Natural killer cell treated with Interleukin-12 subunit alpha and Interleukin-12 subunit beta and Interleukin-15 and Interleukin-18, amount 100 ng/mL, for 72 hours (primary cell): ENCODE measurements at regions not wholly inside any gene's neighbourhood (a gene's known extent, or its start where the extent isn't known, plus 50 kb on each side); places are given as distances from the start of the nearest gene placed in this dataset.
A peak's percentile ranks its signal among the peaks of the same experiment; 100 is the strongest.
"Not testable (repeated sequence)": the region's sequence is repeated elsewhere in the genome, so short reads cannot be mapped to it uniquely, and the experiment has no call there.

ENCODE experiments used
- ATAC-seq, 2 donors: fragments of 150-1000 bp; cut with Tn5 transposase in 1 of 2; sonication (Bioruptor Pico), chemical (Tn5 transposase) in 1 of 2; 2 replicates each; pipeline ENCODE4 v1.10.0; 2021
- DNase-seq: peaks from one replicate; pipeline ENCODE4 v3.0.0; 2022; ENCODE audit warnings: low spot score
- H3K27ac Mint-ChIP-seq, 2 donors: 1 replicate in 1 of 2; 2 replicates in 1 of 2; pipeline ENCODE4 v1.8.0; 2022; ENCODE audit warnings: mixed read lengths in 2 of 2, mild to moderate bottlenecking in 1 of 2, moderate library complexity in 1 of 2
- H3K27me3 Mint-ChIP-seq, 2 donors: 1 replicate in 1 of 2; 2 replicates in 1 of 2; pipeline ENCODE4 v1.8.0; 2022; ENCODE audit warnings: mixed read lengths in 2 of 2
- H3K36me3 Mint-ChIP-seq: one replicate; pipeline ENCODE4 v1.8.0; 2022; ENCODE audit warnings: mixed read lengths
- H3K4me1 Mint-ChIP-seq, 2 donors: 1 replicate in 1 of 2; 2 replicates in 1 of 2; pipeline ENCODE4 v1.8.0; 2022; ENCODE audit warnings: low read depth in 2 of 2, mixed read lengths in 2 of 2, mild to moderate bottlenecking in 1 of 2
- H3K4me3 Mint-ChIP-seq: one replicate; pipeline ENCODE4 v1.8.0; 2022; ENCODE audit warnings: mixed read lengths
- H3K9me3 Mint-ChIP-seq: 2 replicates; pipeline ENCODE4 v1.8.0; 2022; ENCODE audit warnings: mixed read lengths

DNA sequence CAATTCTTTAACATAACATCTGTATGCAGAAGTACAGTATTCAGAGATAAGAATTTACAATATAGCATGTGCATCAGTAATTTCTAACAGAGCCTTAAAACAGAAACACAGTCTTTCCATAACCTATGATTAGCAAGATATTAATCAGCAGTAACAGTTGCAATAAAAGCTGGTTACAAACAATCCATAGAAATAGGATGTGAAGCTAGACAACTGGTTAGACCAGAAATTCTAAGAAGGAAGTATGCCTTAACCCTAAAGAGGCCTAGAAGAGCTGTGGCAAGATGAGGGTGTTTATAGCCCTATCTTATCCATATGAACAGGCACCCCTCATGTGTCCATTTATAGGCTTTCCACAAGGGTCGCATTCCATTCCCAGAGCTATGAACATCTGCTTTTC lies 492.1 kb upstream of the CBLB start:
- H3K27ac Mint-ChIP-seq, DNase-seq, H3K27me3 Mint-ChIP-seq, H3K4me3 Mint-ChIP-seq, ATAC-seq: not testable (repeated sequence)
- H3K4me1 Mint-ChIP-seq = peaks cover 10% of the 10 kb centered on the region in 2 donors
- peaks cover 22% of the 10 kb centered on the region for H3K36me3 Mint-ChIP-seq
- H3K9me3 Mint-ChIP-seq = peaks cover 10% of the 10 kb centered on the region

DNA sequence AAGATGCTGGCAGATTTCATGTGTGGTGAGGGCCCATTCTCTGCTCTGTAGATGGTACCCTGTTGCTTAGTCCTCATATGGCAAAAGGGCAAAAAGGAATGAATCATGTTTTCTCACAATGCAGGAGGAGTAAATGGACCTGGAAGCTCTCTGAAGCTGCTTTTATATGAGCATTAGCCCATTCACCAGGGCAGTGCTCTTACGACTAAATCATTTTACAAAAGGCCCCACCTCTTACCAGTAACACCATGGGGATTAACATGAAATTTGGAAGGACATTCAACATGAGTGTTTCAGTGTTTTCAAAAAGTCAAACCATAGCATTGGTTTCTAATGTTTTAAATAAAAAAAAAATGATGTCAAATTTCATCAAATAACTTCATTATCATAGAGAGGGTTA lies 495.7 kb upstream of the CBLB start:
- Mint-ChIP-seq H3K27ac (peak overlapping the region in 1 of 2 donors; percentile 4), H3K9me3 (peaks cover 6% of the 10 kb centered on the region), H3K27me3 (no peaks in the 10 kb centered on the region), H3K36me3 (peaks cover 15% of the 10 kb centered on the region), H3K4me1 (peaks cover 5 to 10% of the 10 kb centered on the region in 2 donors), H3K4me3 (no peak overlapping the region)
- no peak for DNase-seq
- ATAC-seq = no peak

DNA sequence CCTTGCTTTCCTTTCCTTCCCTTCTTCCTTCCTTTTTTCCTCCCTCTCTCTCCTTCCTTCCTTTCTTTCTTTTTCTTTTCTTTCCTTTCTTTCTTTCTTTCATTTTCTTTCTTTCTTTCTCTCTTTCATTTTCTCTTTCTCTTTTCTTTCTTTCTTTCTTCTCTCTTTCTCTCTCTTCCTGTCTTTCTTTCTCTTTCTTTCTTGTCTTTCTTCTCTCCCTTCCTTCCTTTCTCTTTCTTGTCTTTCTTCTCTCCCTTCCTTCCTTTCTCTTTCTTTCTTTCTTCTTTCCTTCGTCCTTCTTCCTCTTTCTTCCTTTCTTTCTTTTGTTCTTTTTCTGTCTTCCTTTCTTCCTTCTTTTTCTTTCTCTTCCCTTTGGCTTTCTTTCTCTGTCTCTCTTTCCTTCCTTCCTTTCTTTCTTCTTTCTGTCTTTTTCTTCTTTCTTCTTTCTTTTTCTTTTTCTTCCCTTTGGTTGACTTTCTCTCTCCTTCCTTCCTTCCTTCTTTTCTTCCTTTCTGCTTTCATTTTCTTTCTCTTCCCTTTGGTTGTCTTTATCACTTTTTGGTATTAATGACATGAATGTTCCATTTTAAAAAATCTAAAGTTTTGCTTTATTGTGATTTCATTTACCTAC lies 496.4 kb upstream of the CBLB start:
- Mint-ChIP-seq H3K9me3 (peaks cover 4% of the 10 kb centered on the region), H3K36me3 (peaks cover 12% of the 10 kb centered on the region), H3K4me1 (peaks cover 5 to 10% of the 10 kb centered on the region in 2 donors), H3K27ac (peak overlapping the region; percentile 4 to 5), H3K27me3 (no peaks in the 10 kb centered on the region), H3K4me3 (peak overlapping the region; percentile 32)
- no peak for DNase-seq
- no peak for ATAC-seq

DNA sequence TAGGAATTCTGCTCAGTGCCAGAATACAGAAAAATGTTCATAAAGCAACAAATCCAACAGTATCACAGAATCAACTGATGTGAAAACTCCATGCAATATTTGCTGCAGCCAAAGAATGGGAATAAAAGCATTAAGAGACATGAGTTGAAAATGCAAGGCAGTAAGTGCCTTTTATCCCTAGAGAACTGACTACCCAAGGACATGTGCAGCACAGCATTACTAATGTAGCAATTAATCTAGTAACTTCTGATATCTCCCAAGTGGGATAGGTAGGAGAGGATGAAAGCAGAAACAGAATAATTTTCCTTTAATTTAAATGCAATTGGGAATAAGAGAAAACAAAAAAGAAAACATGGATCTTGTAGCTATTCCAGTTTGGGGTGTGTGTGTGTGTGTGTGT lies 497.5 kb upstream of the CBLB start:
- H3K9me3 Mint-ChIP-seq = peaks cover 4% of the 10 kb centered on the region
- H3K36me3 Mint-ChIP-seq = peaks cover 12% of the 10 kb centered on the region
- no peak overlapping the region for H3K4me3 Mint-ChIP-seq
- H3K4me1 Mint-ChIP-seq = peaks cover 5 to 10% of the 10 kb centered on the region in 2 donors
- no peaks in the 10 kb centered on the region for H3K27me3 Mint-ChIP-seq
- ATAC-seq (no peak), DNase-seq (no peak)
- H3K27ac Mint-ChIP-seq = no peak overlapping the region

DNA sequence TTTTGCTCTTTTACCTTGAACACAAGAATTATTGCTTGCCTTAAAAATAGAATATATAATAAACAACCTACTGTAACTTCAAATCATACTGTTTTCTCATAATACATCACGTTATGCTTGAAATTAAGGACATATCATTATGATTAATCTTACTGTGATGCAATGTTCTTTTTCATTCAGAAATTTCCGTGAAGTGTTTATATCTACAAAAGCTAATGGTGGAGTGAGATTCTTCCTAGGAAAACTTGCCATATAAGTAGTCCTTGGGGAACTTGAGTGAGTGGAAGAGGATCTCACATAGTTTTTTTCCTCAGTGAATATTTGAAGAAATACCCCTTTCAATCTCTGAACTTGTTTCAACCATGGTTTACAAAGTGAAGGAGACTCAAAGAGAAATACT lies 498.7 kb upstream of the CBLB start:
- no peak overlapping the region for H3K27ac Mint-ChIP-seq
- H3K9me3 Mint-ChIP-seq = no peaks in the 10 kb centered on the region
- H3K4me3 Mint-ChIP-seq = no peak overlapping the region
- no peaks in the 10 kb centered on the region for H3K27me3 Mint-ChIP-seq
- H3K36me3 Mint-ChIP-seq = peaks cover 5% of the 10 kb centered on the region
- ATAC-seq = no peak
- peaks cover 5 to 10% of the 10 kb centered on the region in 2 donors for H3K4me1 Mint-ChIP-seq
- no peak for DNase-seq

- Mint-ChIP-seq H3K4me1 (no peaks in the 10 kb centered on the region), H3K27me3 (peaks cover 0 to 2% of the 10 kb centered on the region in 2 donors)
- ATAC-seq = no peak
These were observed 502.6 kb upstream of the CBLB start for GRCh38 chr3:106371221-106371970.

GRCh38 chr3:106371971-106372805 lies 503.4 kb upstream of the CBLB start:
- no peaks in the 10 kb centered on the region for H3K9me3 Mint-ChIP-seq
- no peak overlapping the region for H3K4me3 Mint-ChIP-seq
- H3K27ac Mint-ChIP-seq = no peak overlapping the region
- DNase-seq = no peak
- no peak for ATAC-seq
- peaks cover 0 to 2% of the 10 kb centered on the region in 2 donors for H3K27me3 Mint-ChIP-seq
- H3K36me3 Mint-ChIP-seq = no peaks in the 10 kb centered on the region
- H3K4me1 Mint-ChIP-seq = no peaks in the 10 kb centered on the region

More at GRCh38 chr3:106371221-106371970, 502.6 kb upstream of the CBLB start:
- Mint-ChIP-seq H3K4me3 (no peak overlapping the region), H3K36me3 (no peaks in the 10 kb centered on the region), H3K9me3 (no peaks in the 10 kb centered on the region), H3K27ac (no peak overlapping the region)
- no peak for DNase-seq

DNA sequence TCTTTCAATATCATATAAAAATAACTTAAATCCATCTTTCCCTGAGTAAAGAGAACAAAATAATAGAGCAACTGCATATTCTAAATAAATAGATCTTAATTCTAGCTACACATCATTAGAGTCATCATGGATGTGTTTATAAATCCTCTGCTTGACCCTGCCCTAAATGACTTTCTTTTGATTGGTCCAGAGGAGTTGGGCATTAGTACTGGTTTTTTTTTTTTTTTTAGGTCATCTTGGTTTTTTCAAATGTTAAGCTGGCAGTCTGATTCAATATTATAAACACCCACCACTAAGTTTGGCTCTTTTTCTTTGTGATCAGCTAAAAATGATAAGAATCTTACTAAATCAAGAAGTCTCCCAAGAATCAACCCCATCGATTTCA lies 504.0 kb upstream of the CBLB start:
- ATAC-seq = no peak
- H3K36me3 Mint-ChIP-seq = no peaks in the 10 kb centered on the region
- H3K4me3 Mint-ChIP-seq = no peak overlapping the region
- H3K9me3 Mint-ChIP-seq = no peaks in the 10 kb centered on the region
- no peak for DNase-seq
- H3K27me3 Mint-ChIP-seq = peaks cover 0 to 2% of the 10 kb centered on the region in 2 donors
- H3K4me1 Mint-ChIP-seq = no peaks in the 10 kb centered on the region
- no peak overlapping the region for H3K27ac Mint-ChIP-seq

GRCh38 chr3:106376016-106376570 lies 507.3 kb upstream of the CBLB start:
- Mint-ChIP-seq H3K36me3 (no peaks in the 10 kb centered on the region), H3K4me3 (no peak overlapping the region), H3K27ac (no peak overlapping the region), H3K9me3 (no peaks in the 10 kb centered on the region), H3K4me1 (no peaks in the 10 kb centered on the region), H3K27me3 (peaks cover 0 to 2% of the 10 kb centered on the region in 2 donors)
- DNase-seq (no peak), ATAC-seq (no peak)

GRCh38 chr3:106379251-106379750 lies 510.5 kb upstream of the CBLB start:
- no peaks in the 10 kb centered on the region for H3K9me3 Mint-ChIP-seq
- ATAC-seq = no peak
- no peak overlapping the region for H3K4me3 Mint-ChIP-seq
- no peak overlapping the region for H3K27ac Mint-ChIP-seq
- H3K4me1 Mint-ChIP-seq = no peaks in the 10 kb centered on the region
- H3K27me3 Mint-ChIP-seq = no peaks in the 10 kb centered on the region
- no peaks in the 10 kb centered on the region for H3K36me3 Mint-ChIP-seq
- no peak for DNase-seq

DNA sequence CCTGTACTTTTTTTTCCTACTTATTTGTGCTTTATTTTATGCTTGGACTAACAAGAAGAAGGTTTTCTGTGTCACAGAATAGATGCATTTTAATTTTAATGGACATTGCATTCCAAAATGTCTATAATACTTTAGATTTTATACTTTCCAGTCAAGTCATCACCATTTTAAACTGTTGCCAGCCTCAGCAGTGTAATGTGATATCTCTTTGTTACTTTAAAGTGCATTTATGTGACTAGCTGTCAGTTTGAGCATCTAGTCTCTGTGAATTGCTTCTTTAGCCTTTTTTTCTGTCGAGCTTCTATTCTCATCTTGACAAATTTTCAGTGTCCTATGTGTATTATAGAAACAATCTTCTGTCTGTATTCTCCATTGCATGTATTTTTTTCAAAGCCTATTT lies 511.4 kb upstream of the CBLB start:
- H3K4me3 Mint-ChIP-seq = no peak overlapping the region
- H3K36me3 Mint-ChIP-seq = no peaks in the 10 kb centered on the region
- no peaks in the 10 kb centered on the region for H3K9me3 Mint-ChIP-seq
- no peaks in the 10 kb centered on the region for H3K27me3 Mint-ChIP-seq
- ATAC-seq (no peak), DNase-seq (no peak)
- H3K27ac Mint-ChIP-seq = no peak overlapping the region
- H3K4me1 Mint-ChIP-seq = no peaks in the 10 kb centered on the region

- H3K27ac Mint-ChIP-seq = no peak overlapping the region
- H3K36me3 Mint-ChIP-seq = no peaks in the 10 kb centered on the region
- ATAC-seq = no peak
- peaks cover 0 to 5% of the 10 kb centered on the region in 2 donors for H3K4me1 Mint-ChIP-seq
- H3K4me3 Mint-ChIP-seq = no peak overlapping the region
- H3K9me3 Mint-ChIP-seq = no peaks in the 10 kb centered on the region
- no peak for DNase-seq
- no peaks in the 10 kb centered on the region for H3K27me3 Mint-ChIP-seq
These were observed 512.6 kb upstream of the CBLB start for GRCh38 chr3:106381286-106381938.

DNA sequence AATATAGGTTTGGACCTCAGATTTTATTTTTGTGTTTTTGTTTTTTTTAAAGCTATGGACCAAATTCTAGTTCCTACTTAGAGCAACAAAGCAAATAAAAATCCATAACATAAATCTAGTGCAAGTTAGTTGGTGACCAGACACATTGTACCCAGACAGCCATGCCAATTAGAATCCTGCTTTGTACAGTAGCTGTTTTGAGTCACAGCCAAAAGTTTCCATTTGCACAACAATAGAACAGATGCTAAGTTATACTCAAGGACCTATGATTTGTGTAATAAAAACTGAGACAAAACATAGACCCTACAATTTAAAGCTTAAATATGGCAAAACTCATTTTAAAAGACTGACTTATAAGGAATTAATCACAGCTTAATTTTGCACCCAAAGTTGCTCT lies 513.1 kb upstream of the CBLB start:
- no peak overlapping the region for H3K4me3 Mint-ChIP-seq
- DNase-seq (no peak), ATAC-seq (no peak)
- H3K27ac Mint-ChIP-seq = no peak overlapping the region
- H3K4me1 Mint-ChIP-seq = peaks cover 0 to 5% of the 10 kb centered on the region in 2 donors
- no peaks in the 10 kb centered on the region for H3K9me3 Mint-ChIP-seq
- H3K36me3 Mint-ChIP-seq = no peaks in the 10 kb centered on the region
- H3K27me3 Mint-ChIP-seq = no peaks in the 10 kb centered on the region
